ENCODE measurements at regions not wholly inside any gene's neighbourhood (a gene's known extent, or its start where the extent isn't known, plus 50 kb on each side); places are given as distances from the start of the nearest gene placed in this dataset.
A peak's percentile ranks its signal among the peaks of the same experiment; 100 is the strongest.

GRCh38 chr13:67355812-67356476 lies 125.8 kb upstream of the PCDH9 start (continued):
- TF ChIP-seq IRF5 (IDR thresholded peaks at IDR 0.05; ENCODE audit: borderline replicate concordance) (no peak), ATF2 (IDR thresholded peaks at IDR 0.05; ENCODE audit: low read length) (no peak), IRF3 (IDR thresholded peaks at IDR 0.05) (no peak), SMARCA5 (IDR thresholded peaks at IDR 0.05) (no peak), ZNF622 (IDR thresholded peaks at IDR 0.05) (no peak), CBX3 (IDR thresholded peaks at IDR 0.05; ENCODE audit: borderline replicate concordance, low read depth) (no peak), DPF2 (IDR thresholded peaks at IDR 0.05) (no peak)

- RAD21 ChIA-PET (ENCODE audit: unreplicated experiment), result interaction anchor here (0.8 kb wide), 1 partner anchor 15 kb away, joined by 3 read pairs; no protein-coding TSS in a partner anchor
These were observed 123.8 kb upstream of the PCDH9 start for GRCh38 chr13:67353941-67354340.

More at GRCh38 chr13:67353941-67354340, 123.8 kb upstream of the PCDH9 start:
- no peak overlapping the region for H3K9ac ChIP-seq (ENCODE audit: control insufficient read depth, insufficient read depth, low read length)
- H4K20me1 ChIP-seq (ENCODE audit: control insufficient read depth, insufficient read depth), result no peaks in the 10 kb centered on the region
- H2AFZ ChIP-seq (ENCODE audit: control insufficient read depth, low read depth, low read length), result no peak overlapping the region
- 3% methylated on average over 2 of the region's 2 CpGs for WGBS (ENCODE audit: insufficient coverage, insufficient replicate concordance, low lambda C conversion rate, missing lambda C conversion rate)
- POLR2A ChIA-PET, result no interaction called here
- CTCF ChIA-PET, result no interaction called here
- H3K4me2 ChIP-seq (ENCODE audit: control insufficient read depth, insufficient read depth), result no peak overlapping the region
- no peak for TF ChIP-seq YY1 (IDR thresholded peaks at IDR 0.05; ENCODE audit: low read depth, low read length)
- TF ChIP-seq DPF2 (IDR thresholded peaks at IDR 0.05), result no peak
- TF ChIP-seq SIX5 (IDR thresholded peaks at IDR 0.05; ENCODE audit: low read depth, low read length, severe bottlenecking), result no peak
- H3K9me3 ChIP-seq (replicated peaks; ENCODE audit: control insufficient read depth, insufficient read depth, low read length), result no peaks in the 10 kb centered on the region
- no peak overlapping the region for H3K4me3 ChIP-seq
- peak; percentile 59 for ATAC-seq
- H3K4me1 ChIP-seq (ENCODE audit: control insufficient read depth, insufficient read depth, low read length), result no peaks in the 10 kb centered on the region
- BruUV-seq (replicated peaks), result no TSS peak
- no peak overlapping the region for H3K27ac ChIP-seq (ENCODE audit: control insufficient read depth, insufficient read depth)
- SMC1A ChIA-PET (ENCODE audit: uncharacterized antibody, unreplicated experiment), result interaction anchor here (0.6 to 0.7 kb wide), 2 partner anchors 15 to 37 kb away, joined by 3 read pairs; no protein-coding TSS in a partner anchor
- in situ Hi-C loops (cut with MboI), result no loop called here
- no peaks in the 10 kb centered on the region for H3K27me3 ChIP-seq (replicated peaks in 1 of 2; ENCODE audit: control insufficient read depth in 2 of 2, insufficient read depth in 2 of 2, low read length in 1 of 2)
- no peak for DNase-seq (ENCODE audit: low read depth, low spot score)
- no peaks in the 10 kb centered on the region for H3K79me2 ChIP-seq (ENCODE audit: control insufficient read depth, insufficient read depth, low read length)
- no peak for FAIRE-seq
- H3K36me3 ChIP-seq (ENCODE audit: control insufficient read depth in 2 of 2, insufficient read depth in 2 of 2, low read length in 1 of 2), result no peaks in the 10 kb centered on the region
- intact Hi-C loops (cut with micrococcal nuclease; ENCODE audit: unreplicated experiment), result no loop called here
